ENCODE measurements at regions not wholly inside any gene's neighbourhood (a gene's known extent, or its start where the extent isn't known, plus 50 kb on each side); places are given as distances from the start of the nearest gene placed in this dataset.
"Not testable (repeated sequence)": the region's sequence is repeated elsewhere in the genome, so short reads cannot be mapped to it uniquely, and the experiment has no call there.

GRCh38 chr12:68984796-68985573 is 52.0 kb upstream of the CPM start:
- DNase-seq: no peak

GRCh38 chr12:68997526-68997925 is 64.6 kb upstream of the CPM start:
- DNase-seq: not testable (repeated sequence)

- no peak for DNase-seq
Measured at GRCh38 chr12:68998041-68998440, 65.1 kb upstream of the CPM start.

- DNase-seq: no peak
Measured at GRCh38 chr12:69000074-69000473, 67.1 kb upstream of the CPM start.

GRCh38 chr12:69000540-69001243 is 67.7 kb upstream of the CPM start:
- DNase-seq: no peak

GRCh38 chr12:69001251-69001650 is 68.3 kb upstream of the CPM start:
- DNase-seq: no peak

- no peak for DNase-seq
Measured at GRCh38 chr12:69002969-69003368, 70.0 kb upstream of the CPM start.

- DNase-seq: no peak
Measured at GRCh38 chr12:69003991-69004390, 71.0 kb upstream of the CPM start.

GRCh38 chr12:69007101-69007854 is 74.3 kb upstream of the CPM start:
- no peak for DNase-seq

GRCh38 chr12:69007855-69008351 is 74.9 kb upstream of the CPM start:
- DNase-seq: no peak

GRCh38 chr12:69008520-69008919 is 75.5 kb upstream of the CPM start:
- DNase-seq: no peak

- no peak for DNase-seq
Measured at GRCh38 chr12:69014047-69014446, 81.1 kb upstream of the CPM start.

- no peak for DNase-seq
Measured at GRCh38 chr12:69015017-69015416, 82.0 kb upstream of the CPM start.

GRCh38 chr12:69015831-69016230 is 82.9 kb upstream of the CPM start:
- no peak for DNase-seq

- no peak for DNase-seq
Measured at GRCh38 chr12:69019082-69019481, 86.1 kb upstream of the CPM start.

GRCh38 chr12:69019910-69020309 is 86.9 kb upstream of the CPM start:
- DNase-seq: no peak

- no peak for DNase-seq
Measured at GRCh38 chr12:69022674-69023073, 89.7 kb upstream of the CPM start.

GRCh38 chr12:69023840-69024239 is 90.9 kb upstream of the CPM start:
- no peak for DNase-seq

- DNase-seq: no peak
Measured at GRCh38 chr12:69024413-69024812, 91.4 kb upstream of the CPM start.

GRCh38 chr12:69024907-69025306 is 91.9 kb upstream of the CPM start:
- DNase-seq: no peak

GRCh38 chr12:69026336-69026735 is 93.4 kb upstream of the CPM start:
- DNase-seq: no peak

- no peak for DNase-seq
Measured at GRCh38 chr12:69027411-69027881, 94.5 kb upstream of the CPM start.

- DNase-seq: no peak
Measured at GRCh38 chr12:69028941-69029729, 96.2 kb upstream of the CPM start.
